ENCODE measurements at regions not wholly inside any gene's neighbourhood (a gene's known extent, or its start where the extent isn't known, plus 50 kb on each side); places are given as distances from the start of the nearest gene placed in this dataset.

GRCh38 chr2:16224298-16225045 is 284.1 kb downstream of the MYCN start:
- TF ChIP-seq CTCF (IDR thresholded peaks at IDR 0.05; ENCODE audit: control extremely low read depth in 1 of 3, insufficient read depth in 1 of 3, low read depth in 1 of 3, low read length in 3 of 3), result no peak
- TF ChIP-seq EP300 (IDR thresholded peaks at IDR 0.05; ENCODE audit: borderline replicate concordance in 1 of 2, low read depth in 2 of 2, low read length in 2 of 2), result no peak
- TF ChIP-seq NRF1 (IDR thresholded peaks at IDR 0.05; ENCODE audit: low read depth, low read length), result no peak
- TF ChIP-seq KDM1A (IDR thresholded peaks at IDR 0.05; ENCODE audit: borderline replicate concordance, low read length), result no peak
- TF ChIP-seq TAF7 (optimal IDR thresholded peaks at IDR 0.05; ENCODE audit: borderline replicate concordance, low read depth, low read length), result no peak
- no peak for TF ChIP-seq SUZ12 (IDR thresholded peaks at IDR 0.05; ENCODE audit: low read length)
- TF ChIP-seq JUN (IDR thresholded peaks at IDR 0.05; ENCODE audit: low read depth, low read length), result no peak
- TF ChIP-seq CTBP2 (IDR thresholded peaks at IDR 0.05; ENCODE audit: borderline replicate concordance, insufficient read depth, insufficient read length, low read length), result no peak
- TF ChIP-seq BCL11A (IDR thresholded peaks at IDR 0.05; ENCODE audit: low read depth in 2 of 2, low read length in 2 of 2), result no peak
- TF ChIP-seq POLR2A (IDR thresholded peaks at IDR 0.05; ENCODE audit: control extremely low read depth in 1 of 2, low read depth in 2 of 2, low read length in 2 of 2), result no peak

All from H1 (cell line).